Type B pancreatic cell (in vitro differentiated cells): ENCODE measurements at regions not wholly inside any gene's neighbourhood (a gene's known extent, or its start where the extent isn't known, plus 50 kb on each side); places are given as distances from the start of the nearest gene placed in this dataset.
"Not testable (repeated sequence)": the region's sequence is repeated elsewhere in the genome, so short reads cannot be mapped to it uniquely, and the experiment has no call there.

Experiments
- DNase-seq: peaks from one replicate; pipeline ENCODE4 v3.0.0; 2021; ENCODE audit warnings: mixed read lengths; ENCODE audit not compliant: unreplicated experiment; ENCODE audit errors: extremely low spot score
- H3K27ac Mint-ChIP-seq: 2 replicates; pipeline ENCODE4 v1.8.0; 2021; ENCODE audit warnings: mild to moderate bottlenecking, mixed read lengths
- H3K27me3 Mint-ChIP-seq: 2 replicates; pipeline ENCODE4 v1.8.0; 2021; ENCODE audit warnings: mixed read lengths
- H3K36me3 Mint-ChIP-seq: 2 replicates; pipeline ENCODE4 v1.8.0; 2021; ENCODE audit warnings: mixed read lengths
- H3K4me1 Mint-ChIP-seq: one replicate; pipeline ENCODE4 v1.8.0; 2021; ENCODE audit warnings: mixed read lengths; ENCODE audit not compliant: unreplicated experiment
- H3K4me3 Mint-ChIP-seq: 2 replicates; pipeline ENCODE4 v1.8.0; 2021; ENCODE audit warnings: mild to moderate bottlenecking, mixed read lengths
- H3K9me3 Mint-ChIP-seq: 2 replicates; pipeline ENCODE4 v1.8.0; 2021; ENCODE audit warnings: mixed read lengths
- CTCF ChIP-seq: fragments of 200-600 bp; sonication (generic); conservative IDR thresholded peaks from 2 replicates; pipeline ENCODE4 v1.5.0; 2021; ENCODE audit warnings: antibody characterized with exemption, mild to moderate bottlenecking

DNA sequence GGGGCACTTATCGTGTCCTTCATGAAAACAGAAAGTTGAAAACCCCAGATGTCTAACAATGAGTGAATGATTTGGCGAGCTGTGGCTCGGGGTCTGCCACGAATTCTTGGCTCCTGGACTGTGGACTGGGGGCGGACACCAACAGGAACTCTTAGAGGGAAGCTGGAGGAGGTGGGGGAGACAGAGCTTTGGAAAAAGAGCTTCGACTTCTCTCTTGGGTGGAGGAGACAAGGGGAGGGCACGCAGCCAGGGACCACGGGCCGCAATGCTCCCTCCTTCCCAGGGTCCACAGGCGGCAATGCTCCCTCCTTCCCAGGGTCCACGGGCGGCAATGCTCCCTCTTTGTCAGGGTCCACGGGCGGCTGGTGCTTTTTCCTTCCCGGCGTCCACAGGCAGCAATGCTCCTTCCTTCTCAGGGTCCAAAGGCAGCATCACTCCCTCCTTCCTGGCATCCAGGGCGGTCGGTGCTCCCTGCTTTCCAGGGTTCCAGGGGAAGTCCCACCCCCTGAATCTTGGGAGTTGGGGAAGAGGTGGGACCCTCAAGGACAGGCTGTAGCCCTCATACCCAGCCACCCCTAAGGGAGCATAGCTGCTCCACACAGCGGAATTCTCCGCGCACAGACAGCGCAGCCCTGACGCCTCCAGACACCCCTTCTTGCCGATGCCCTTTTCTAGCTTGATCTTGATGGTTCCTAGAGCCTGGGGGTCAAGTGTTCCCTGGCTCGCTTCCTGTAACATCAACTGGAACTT lies 149.0 kb downstream of the LAT start:
- not testable (repeated sequence) for H3K4me1 Mint-ChIP-seq, H3K27me3 Mint-ChIP-seq, H3K4me3 Mint-ChIP-seq, H3K36me3 Mint-ChIP-seq, H3K9me3 Mint-ChIP-seq, H3K27ac Mint-ChIP-seq
- peak; percentile 56 for DNase-seq

- H3K9me3 Mint-ChIP-seq, H3K27ac Mint-ChIP-seq, H3K27me3 Mint-ChIP-seq, H3K36me3 Mint-ChIP-seq, H3K4me3 Mint-ChIP-seq, H3K4me1 Mint-ChIP-seq: not testable (repeated sequence)
- DNase-seq = peak; percentile 60
Measured at GRCh38 chr16:29132869-29133268, 148.0 kb downstream of the LAT start.

DNA sequence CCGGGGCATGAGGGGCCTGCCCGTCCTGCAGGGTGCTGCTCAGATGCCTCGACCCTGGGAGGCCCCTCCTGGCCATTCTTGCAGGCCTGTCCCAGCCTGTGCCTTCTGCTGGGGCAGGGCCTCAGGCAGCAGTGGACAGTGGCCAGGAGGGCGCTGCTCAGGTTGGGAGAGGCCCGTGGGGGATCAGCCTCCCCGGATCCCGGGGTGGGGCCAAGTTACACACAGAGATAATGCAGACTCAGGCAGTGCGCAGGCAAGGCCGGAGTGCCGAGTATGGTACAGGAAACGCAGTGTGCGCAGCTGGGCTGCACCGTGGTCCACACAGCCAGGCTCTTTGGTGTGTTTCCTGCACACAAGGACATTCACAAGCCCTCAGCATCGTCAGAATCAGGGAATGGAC lies 147.6 kb downstream of the LAT start:
- H3K27ac Mint-ChIP-seq, H3K36me3 Mint-ChIP-seq, H3K27me3 Mint-ChIP-seq, H3K9me3 Mint-ChIP-seq, H3K4me3 Mint-ChIP-seq, H3K4me1 Mint-ChIP-seq: not testable (repeated sequence)
- peak; percentile 68 for DNase-seq

- not testable (repeated sequence) for H3K36me3 Mint-ChIP-seq, H3K4me1 Mint-ChIP-seq, H3K27ac Mint-ChIP-seq, H3K9me3 Mint-ChIP-seq, H3K27me3 Mint-ChIP-seq, H3K4me3 Mint-ChIP-seq
- DNase-seq = peak; percentile 70
Measured at GRCh38 chr16:29130901-29131851, 146.3 kb downstream of the LAT start.

- DNase-seq = peak; percentile 63
- not testable (repeated sequence) for H3K27ac Mint-ChIP-seq, H3K27me3 Mint-ChIP-seq, H3K36me3 Mint-ChIP-seq, H3K4me3 Mint-ChIP-seq, H3K4me1 Mint-ChIP-seq, H3K9me3 Mint-ChIP-seq
Measured at GRCh38 chr16:29130131-29130711, 145.4 kb downstream of the LAT start.

DNA sequence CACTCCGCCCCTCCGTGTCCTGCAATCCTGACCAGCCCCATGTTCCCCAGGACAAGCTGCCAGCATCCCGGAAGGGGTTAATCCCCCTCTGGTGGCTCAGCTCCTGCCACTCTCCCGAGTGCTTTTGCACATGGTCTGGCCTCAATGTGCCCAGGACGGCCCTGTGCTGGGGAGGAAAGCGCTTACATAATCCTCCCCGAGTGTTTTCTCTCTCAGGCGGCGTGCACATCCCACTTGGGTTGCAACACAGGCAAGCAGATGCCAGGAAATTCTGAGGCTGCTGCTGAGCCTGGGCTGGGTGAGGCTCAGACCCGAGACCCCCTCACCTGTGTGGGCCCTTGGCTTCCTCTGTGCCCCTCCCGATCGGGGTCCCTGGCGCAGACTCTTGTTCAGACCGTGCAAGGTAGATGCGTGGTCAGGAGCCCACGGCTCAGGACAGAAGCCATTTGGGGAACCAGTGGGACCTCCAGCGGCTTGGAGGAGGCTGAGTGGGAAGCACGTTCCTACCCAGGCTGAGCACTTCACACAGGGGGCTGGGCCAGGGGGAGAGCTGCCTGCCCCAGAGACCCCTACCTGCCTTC lies 144.7 kb downstream of the LAT start:
- not testable (repeated sequence) for H3K36me3 Mint-ChIP-seq, H3K4me3 Mint-ChIP-seq, H3K4me1 Mint-ChIP-seq, DNase-seq, H3K27me3 Mint-ChIP-seq, H3K9me3 Mint-ChIP-seq, H3K27ac Mint-ChIP-seq

- H3K4me3 Mint-ChIP-seq, H3K27me3 Mint-ChIP-seq, H3K27ac Mint-ChIP-seq, H3K36me3 Mint-ChIP-seq, H3K4me1 Mint-ChIP-seq, H3K9me3 Mint-ChIP-seq: not testable (repeated sequence)
- DNase-seq = peak; percentile 63
Measured at GRCh38 chr16:29128732-29129457, 144.0 kb downstream of the LAT start.

DNA sequence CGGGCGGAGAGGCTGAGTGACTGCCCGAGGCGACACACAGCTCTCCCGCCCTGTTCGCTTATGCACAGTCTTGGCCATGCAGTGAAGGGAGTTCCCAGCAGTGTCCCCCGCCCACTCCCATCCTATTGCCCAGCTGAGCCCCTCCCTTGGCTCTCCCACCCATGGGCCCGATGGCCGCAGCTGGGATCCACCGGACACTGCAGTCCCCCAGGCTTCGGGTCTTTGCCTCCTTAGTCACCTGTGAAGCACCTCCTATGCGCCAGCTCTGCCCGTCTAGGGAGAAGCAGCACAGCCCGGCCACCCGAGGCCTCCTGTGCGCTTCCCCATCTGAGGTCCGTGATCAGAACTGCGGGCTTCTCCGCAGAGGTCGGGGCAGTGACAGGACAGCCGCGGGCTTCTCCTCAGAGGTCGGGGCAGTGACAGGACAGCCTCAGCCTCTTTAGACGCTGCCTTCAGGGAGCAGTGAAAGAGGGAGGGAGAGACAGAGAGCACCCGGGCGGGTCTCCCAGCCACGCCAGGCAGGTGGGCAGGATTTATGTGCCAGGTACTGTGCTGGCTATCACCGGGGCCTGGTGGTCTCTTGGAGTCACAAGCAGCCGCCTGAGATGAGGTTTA lies 143.1 kb downstream of the LAT start:
- H3K4me1 Mint-ChIP-seq, H3K27me3 Mint-ChIP-seq, H3K36me3 Mint-ChIP-seq, DNase-seq, H3K27ac Mint-ChIP-seq, H3K4me3 Mint-ChIP-seq, H3K9me3 Mint-ChIP-seq: not testable (repeated sequence)

DNA sequence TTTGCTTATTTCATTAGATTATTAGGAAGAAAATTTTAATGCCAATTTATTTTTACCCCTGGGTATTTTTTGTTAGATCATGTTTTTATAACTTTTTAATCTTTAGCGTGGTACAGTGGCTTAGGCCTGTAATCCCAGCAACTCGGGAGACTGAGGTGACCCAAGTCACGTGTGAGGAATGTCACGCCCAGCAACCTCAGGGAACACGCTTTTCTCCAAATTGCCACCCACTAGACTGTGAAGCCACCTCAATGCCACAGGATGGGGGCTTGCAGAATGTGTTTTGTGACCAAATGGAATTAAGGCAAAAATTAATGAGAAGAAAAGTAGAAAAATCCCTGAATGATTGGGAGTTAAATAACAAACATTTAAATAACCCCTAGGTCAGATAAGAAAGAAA lies 141.8 kb downstream of the LAT start:
- H3K4me3 Mint-ChIP-seq = no peak overlapping the region
- no peak for TF ChIP-seq CTCF
- H3K27ac Mint-ChIP-seq = no peak overlapping the region
- no peaks in the 10 kb centered on the region for H3K36me3 Mint-ChIP-seq
- H3K27me3 Mint-ChIP-seq = peaks cover 3% of the 10 kb centered on the region
- no peaks in the 10 kb centered on the region for H3K4me1 Mint-ChIP-seq
- no peak for DNase-seq
- no peaks in the 10 kb centered on the region for H3K9me3 Mint-ChIP-seq
